ENCODE measurements at regions not wholly inside any gene's neighbourhood (a gene's known extent, or its start where the extent isn't known, plus 50 kb on each side); places are given as distances from the start of the nearest gene placed in this dataset.

DNA sequence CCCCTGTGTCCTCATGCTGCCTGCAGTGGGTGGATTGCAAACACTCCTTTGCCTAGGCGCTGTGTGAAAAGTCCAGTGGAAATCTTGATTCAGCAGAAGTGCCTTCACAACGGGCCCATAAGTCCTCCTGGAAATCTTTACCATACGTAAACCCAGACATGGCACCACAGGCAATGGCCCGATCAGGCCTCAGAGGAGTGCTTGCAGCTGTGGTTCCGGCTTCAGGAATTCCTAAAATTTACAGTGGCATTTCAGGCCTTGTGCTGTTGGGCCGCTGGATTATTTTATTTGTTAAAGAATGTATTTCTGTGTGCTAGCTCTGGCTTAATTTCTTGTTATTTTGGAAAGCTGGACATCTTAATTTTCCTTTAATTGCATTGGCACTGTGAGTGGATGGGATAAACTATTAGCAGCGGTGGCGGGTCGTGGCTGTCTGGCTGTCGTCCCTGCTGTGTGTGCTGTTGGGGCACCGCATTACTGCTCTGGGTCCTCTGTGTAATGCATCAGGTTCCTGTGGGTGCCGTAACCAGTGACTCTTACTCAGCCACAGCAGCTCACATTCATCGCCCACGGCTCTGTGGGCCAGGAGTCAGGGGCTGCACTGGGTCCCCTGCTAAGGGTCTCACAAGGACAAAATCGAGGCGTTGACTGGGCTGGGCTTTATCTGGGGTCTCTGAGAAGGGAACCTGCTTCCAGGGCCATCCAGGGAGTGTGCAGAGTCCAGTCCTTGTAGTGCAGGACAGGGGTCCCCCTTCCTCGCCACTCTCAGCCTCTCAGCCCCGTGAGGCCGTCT lies 73.1 kb downstream of the RTP5 start:
- no peak for DNase-seq (ENCODE audit: low read depth)

GRCh38 chr2:241943209-241943850 lies 73.8 kb downstream of the RTP5 start:
- DNase-seq (ENCODE audit: low read depth): no peak

DNA sequence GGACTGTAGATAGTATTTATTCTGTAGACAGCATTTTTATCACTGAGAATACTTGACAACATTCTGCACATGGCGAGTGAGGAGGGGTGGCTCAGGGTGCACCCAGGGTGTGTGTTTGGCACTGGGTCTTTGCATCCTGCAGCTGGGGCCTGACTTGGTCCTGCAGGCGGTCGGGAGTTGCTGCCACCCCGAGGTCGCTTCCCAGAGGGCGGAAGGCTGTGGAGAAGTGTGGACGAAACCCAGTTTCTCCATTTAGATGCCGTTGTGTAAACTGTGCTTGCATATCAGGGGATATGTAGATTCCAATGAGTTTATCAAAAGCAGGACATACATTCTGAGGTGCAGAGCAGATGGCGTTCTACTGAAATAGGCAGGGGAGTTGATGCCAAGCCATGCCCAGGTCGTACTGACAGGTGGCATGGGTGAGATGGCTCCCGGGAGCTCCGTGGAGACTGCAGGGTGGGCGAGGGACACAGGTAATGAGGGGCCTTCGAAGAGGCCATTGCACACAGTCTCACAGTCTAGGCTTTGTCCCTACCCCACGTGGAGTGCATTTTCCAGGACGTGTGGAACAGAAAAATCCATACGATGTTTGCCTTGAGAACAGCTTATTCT lies 74.5 kb downstream of the RTP5 start:
- no peak for DNase-seq (ENCODE audit: low read depth)

- no peak for DNase-seq (ENCODE audit: low read depth)
Observed at GRCh38 chr2:241944821-241945220, 75.3 kb downstream of the RTP5 start.

DNA sequence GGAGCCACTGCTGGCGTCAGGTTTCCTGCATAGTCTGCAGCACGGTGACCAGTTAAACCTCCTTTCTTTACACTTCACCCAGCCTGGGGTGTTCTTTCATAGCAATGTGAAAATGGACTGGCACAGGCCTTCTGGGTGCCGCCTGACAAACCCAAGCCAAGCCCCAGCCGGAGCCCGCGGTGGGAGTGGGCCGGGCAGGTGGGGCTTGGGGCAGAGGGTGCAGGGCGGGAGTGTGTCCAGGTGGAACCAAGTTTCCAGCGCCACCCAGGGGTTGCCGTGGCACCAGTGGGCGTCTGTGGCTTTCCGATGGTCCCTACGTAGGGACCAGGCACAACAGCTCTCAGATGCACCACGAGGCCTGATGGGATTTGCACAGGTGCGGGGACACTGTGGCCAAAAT lies 75.8 kb downstream of the RTP5 start:
- DNase-seq (ENCODE audit: low read depth): no peak

DNA sequence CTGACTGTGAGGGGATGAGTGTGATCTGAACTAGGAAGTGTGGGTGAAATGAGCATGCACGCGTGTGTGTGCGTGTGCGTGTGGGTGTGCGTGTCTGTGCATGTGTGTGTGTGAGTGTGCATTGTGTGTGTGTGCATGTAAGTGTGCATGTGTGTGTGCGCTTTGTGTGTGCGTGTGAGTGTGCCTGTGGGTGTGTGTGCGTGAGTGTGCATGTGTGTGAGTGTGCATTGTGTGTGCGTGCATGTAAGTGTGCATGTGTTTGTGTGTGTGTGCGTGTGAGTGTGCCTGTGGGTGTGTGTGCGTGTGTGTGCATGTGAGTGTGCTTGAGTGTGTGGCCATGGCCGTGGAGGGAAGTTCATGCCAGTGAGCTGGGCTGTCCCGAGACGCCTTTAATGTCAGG lies 76.3 kb downstream of the RTP5 start:
- DNase-seq (ENCODE audit: low read depth): no peak

DNA sequence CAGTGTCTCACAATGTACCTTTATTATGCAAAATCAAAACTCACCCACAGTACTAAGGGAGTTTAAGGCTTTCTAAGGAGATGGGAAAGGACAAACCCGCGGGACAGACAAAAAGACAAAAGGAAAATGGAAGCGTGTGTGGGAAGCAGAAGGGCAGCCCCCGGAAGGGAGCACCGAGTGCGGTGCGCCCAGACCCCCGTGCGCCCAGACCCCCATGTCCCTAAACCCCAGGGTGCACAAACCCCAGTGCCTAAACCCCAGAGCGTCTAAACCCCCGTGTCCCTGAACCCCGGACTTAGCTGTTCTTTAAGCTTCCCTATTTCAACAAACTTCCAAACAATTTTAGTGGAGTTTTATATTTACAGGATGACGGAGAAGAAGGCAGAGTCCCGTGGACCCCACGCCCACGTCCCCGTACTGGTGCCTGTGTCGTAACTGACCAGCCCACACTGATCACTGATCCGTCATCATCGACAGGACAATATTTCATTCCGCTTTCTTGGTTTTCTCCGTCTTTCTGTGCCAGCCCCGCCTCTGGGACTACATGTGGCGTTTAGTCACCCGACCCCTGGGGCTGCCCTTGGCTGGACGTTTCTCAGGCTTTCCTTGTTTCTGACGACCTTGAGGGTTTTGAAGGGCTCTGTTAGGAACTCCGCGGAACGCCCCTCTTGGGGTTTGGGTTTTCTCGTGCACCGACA lies 76.9 kb downstream of the RTP5 start:
- no peak for DNase-seq (ENCODE audit: low read depth)

- no peak for DNase-seq (ENCODE audit: low read depth)
Observed at GRCh38 chr2:241947004-241947350, 77.4 kb downstream of the RTP5 start.

- DNase-seq (ENCODE audit: low read depth): no peak
Observed at GRCh38 chr2:241947401-241947800, 77.9 kb downstream of the RTP5 start.

GRCh38 chr2:241947876-241948275 lies 78.3 kb downstream of the RTP5 start:
- DNase-seq (ENCODE audit: low read depth): no peak

DNA sequence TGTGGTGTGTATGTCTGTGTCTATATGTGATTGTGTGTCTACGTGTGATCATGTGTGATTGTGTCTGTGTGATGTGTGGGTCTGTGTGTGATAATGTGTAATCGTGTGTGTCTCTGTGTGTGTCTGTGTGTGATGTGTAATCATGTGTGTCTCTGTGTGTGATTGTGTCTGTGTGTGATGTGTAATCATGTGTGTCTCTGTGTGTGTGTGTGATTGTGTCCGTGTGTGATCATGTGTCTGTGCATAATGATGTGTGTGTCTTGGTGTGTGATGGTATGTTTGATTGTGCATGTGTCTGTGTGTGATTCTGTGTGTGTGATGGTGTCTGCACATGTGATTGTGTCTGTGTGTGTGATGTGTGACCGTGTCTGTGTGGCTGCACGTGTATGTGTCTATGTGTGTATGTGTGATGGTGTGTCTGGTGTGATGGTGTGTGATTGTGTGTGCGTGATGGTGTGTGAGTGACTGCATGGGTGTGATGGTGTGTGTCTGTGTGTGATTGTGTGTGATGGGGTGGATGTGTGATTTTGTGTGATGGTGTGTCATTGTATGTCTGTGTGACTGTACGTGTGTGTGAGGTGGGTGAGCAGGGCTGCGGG lies 78.9 kb downstream of the RTP5 start:
- DNase-seq (ENCODE audit: low read depth): no peak

- DNase-seq (ENCODE audit: low read depth): no peak
Observed at GRCh38 chr2:241948901-241949735, 79.6 kb downstream of the RTP5 start.

DNA sequence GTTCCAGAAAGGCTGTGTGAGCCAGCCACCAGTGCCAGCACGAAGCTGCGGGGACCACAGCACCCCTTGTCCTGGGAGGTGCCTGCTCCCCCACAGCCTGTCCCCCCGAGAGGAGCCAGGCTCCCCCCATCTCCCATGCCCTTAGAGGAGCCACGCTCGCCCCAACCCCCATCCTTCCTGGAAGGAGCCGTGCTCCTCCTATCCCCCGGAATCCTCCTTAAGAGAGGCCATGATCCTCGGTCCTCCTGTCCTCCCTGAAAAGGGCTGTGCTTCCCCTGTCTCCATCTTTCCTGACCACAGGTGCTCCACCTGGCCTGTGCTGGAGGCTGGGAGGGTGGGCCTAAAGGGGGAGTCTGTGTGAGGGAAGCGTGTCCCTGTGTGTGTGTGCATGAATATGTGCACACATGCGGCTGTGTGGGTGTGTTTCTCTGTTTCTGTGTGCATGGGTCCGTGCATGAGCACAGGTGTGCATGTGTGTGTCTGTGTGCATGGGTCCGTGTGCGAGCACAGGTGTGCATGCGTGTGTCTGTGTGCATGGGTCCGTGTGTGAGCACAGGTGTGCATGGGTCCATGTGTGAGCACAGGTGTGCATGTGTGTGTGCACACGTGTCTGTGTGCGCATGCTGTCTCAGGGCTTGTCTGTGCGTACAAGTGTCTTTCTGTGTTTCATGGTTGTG lies 80.3 kb downstream of the RTP5 start:
- no peak for DNase-seq (ENCODE audit: low read depth)

GRCh38 chr2:241950413-241951315 lies 81.1 kb downstream of the RTP5 start:
- no peak for DNase-seq (ENCODE audit: low read depth)

DNA sequence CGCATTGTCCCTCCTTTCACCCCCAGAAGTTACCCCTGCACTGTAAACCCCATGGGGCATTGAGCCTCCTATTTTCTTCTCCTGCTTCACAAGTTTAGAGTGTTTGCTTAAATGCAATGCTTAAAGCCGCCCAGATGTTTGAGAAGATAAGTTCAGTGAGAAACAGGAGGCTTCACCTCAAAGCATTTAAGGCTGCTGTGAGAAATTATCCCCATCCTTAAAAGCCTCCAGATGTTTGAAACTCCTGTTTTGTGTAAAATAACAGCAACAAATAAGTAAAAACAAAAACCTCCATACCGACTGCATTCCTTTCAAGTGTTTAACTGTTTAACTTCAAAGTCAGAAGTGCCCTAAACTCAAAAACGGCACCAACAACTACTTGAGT lies 81.8 kb downstream of the RTP5 start:
- DNase-seq (ENCODE audit: low read depth): no peak

GRCh38 chr2:241951920-241952319 lies 82.4 kb downstream of the RTP5 start:
- DNase-seq (ENCODE audit: low read depth): no peak

DNA sequence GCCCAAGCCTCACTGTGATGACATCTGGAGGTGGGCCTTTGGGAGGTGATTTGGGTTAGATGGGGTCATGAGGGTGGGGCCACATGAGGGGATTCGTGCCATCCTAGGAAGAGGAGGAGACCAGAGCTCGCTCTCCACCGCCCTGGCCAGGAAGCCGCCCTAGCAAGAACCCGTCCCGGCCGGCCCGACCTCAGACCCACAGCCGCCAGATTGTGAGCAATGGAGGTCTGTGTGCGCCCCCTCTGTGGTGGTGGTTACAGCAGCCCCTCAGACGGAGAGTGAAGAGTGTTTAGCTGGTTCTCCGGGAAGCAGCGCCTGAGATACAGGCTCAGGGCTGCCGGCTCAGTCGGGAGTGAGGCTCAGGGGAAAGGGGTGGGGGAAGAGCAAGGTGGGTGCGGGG lies 83.3 kb downstream of the RTP5 start:
- DNase-seq (ENCODE audit: low read depth): no peak

GRCh38 chr2:241953324-241953928 lies 83.9 kb downstream of the RTP5 start:
- no peak for DNase-seq (ENCODE audit: low read depth)

DNA sequence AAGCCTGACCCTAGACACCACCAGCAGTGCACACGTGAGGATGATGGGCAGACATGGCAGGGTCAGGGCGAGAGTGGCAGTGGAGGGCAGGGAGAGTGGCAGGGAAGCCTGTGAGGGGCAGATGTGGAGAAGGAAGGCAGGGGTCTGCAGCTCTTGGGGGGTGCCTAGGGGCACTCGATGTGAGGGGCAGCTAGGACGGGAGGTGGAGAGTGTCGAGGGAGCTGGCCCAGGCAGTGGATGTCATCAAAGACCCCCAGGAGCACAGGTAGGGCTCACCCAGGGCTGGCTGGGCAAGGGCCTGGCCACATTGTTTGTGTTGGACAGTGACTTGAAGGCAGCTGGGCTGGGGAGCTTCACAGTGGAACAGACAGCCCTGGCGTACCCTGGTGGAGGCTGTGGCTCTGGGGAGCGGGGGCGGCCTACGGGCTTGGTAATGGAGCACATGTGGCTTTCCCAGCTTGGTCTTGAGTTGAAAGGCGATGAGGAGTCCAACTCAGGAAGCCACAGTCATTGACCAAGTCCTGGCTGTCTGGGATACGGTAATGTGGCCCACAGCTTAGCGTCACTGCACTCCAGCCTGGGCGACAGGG lies 87.1 kb downstream of the RTP5 start:
- DNase-seq (ENCODE audit: low read depth): no peak
